GM18861 (cell line): ENCODE measurements at regions not wholly inside any gene's neighbourhood (a gene's known extent, or its start where the extent isn't known, plus 50 kb on each side); places are given as distances from the start of the nearest gene placed in this dataset.
"Not testable (repeated sequence)": the region's sequence is repeated elsewhere in the genome, so short reads cannot be mapped to it uniquely, and the experiment has no call there.

Experiments
- ATAC-seq: cut with Tn5 transposase; IDR thresholded peaks from one replicate; pipeline ENCODE4 v1.9.1; 2021; ENCODE audit not compliant: unreplicated experiment

GRCh38 chr15:46088486-46089445 lies 453.9 kb downstream of the SQOR start:
- no peak for ATAC-seq

GRCh38 chr15:46089467-46089935 lies 454.7 kb downstream of the SQOR start:
- ATAC-seq, result no peak

- no peak for ATAC-seq
Observed at GRCh38 chr15:46091860-46092450, 457.1 kb downstream of the SQOR start.

- not testable (repeated sequence) for ATAC-seq
Observed at GRCh38 chr15:46098006-46098405, 463.2 kb downstream of the SQOR start.

- no peak for ATAC-seq
Observed at GRCh38 chr15:46110755-46111154, 475.9 kb downstream of the SQOR start.

- ATAC-seq, result no peak
Observed at GRCh38 chr15:46111730-46112129, 476.9 kb downstream of the SQOR start.

- no peak for ATAC-seq
Observed at GRCh38 chr15:46117071-46117470, 482.2 kb downstream of the SQOR start.

- no peak for ATAC-seq
Observed at GRCh38 chr15:46120713-46121112, 485.9 kb downstream of the SQOR start.

- no peak for ATAC-seq
Observed at GRCh38 chr15:46121441-46121840, 486.6 kb downstream of the SQOR start.

GRCh38 chr15:46126581-46126980 lies 491.8 kb downstream of the SQOR start:
- ATAC-seq, result no peak

- ATAC-seq, result no peak
Observed at GRCh38 chr15:46127361-46127874, 492.6 kb downstream of the SQOR start.

GRCh38 chr15:46129145-46129544 lies 494.3 kb downstream of the SQOR start:
- no peak for ATAC-seq

- ATAC-seq, result no peak
Observed at GRCh38 chr15:46131876-46132275, 497.0 kb downstream of the SQOR start.

GRCh38 chr15:46137443-46137842 lies 502.6 kb downstream of the SQOR start:
- ATAC-seq, result no peak

- no peak for ATAC-seq
Observed at GRCh38 chr15:46146002-46146401, 511.2 kb downstream of the SQOR start.

GRCh38 chr15:46146915-46147314 lies 512.1 kb downstream of the SQOR start:
- ATAC-seq, result no peak

- ATAC-seq, result no peak
Observed at GRCh38 chr15:46151786-46152185, 517.0 kb downstream of the SQOR start.

GRCh38 chr15:46166750-46167149 lies 531.9 kb downstream of the SQOR start:
- no peak for ATAC-seq

- ATAC-seq, result no peak
Observed at GRCh38 chr15:46170326-46170725, 535.5 kb downstream of the SQOR start.

- no peak for ATAC-seq
Observed at GRCh38 chr15:46174122-46174521, 539.3 kb downstream of the SQOR start.

- ATAC-seq, result no peak
Observed at GRCh38 chr15:46177219-46177618, 542.4 kb downstream of the SQOR start.

- no peak for ATAC-seq
Observed at GRCh38 chr15:46178138-46178537, 543.3 kb downstream of the SQOR start.
